GM12865 (cell line): ENCODE measurements at regions not wholly inside any gene's neighbourhood (a gene's known extent, or its start where the extent isn't known, plus 50 kb on each side); places are given as distances from the start of the nearest gene placed in this dataset.

Experiments
- DNase-seq: peaks from one replicate; pipeline ENCODE4 v3.0.0; 2010; ENCODE audit warnings: low read depth
- H3K4me3 ChIP-seq: 2 replicates; pipeline ENCODE4 v1.5.1; 2011; ENCODE audit warnings: mild to moderate bottlenecking, low read depth, low read length, control low read depth
- TF ChIP-seq, protein P1 (sequence below): IDR thresholded peaks from 2 replicates; pipeline ENCODE4 v1.5.1; 2011; ENCODE audit warnings: low read length, control low read depth, low read depth, inconsistent platforms; ENCODE audit not compliant: insufficient read depth; ENCODE audit errors: missing control alignments

DNA sequence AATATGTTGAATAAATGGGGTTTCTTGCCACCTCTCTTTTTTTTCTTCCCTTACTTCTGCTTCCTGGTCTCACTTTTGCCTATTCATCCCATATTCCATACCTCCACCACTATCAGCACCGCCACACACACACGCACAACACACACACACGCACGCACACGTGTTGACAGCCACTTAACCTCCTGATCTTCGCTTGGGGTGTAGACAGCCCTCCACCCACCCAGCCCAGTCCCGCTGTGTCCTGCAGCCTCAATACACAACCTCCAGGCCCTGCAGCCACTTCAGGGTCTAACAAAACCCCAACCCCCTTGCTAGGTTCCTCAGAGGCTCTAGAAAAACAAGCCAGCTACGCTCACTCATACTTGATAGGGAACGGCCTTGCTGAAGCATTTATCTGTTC is 72.3 kb downstream of the LINC00237 start:
- DNase-seq = no peak
- TF ChIP-seq, protein P1, sequence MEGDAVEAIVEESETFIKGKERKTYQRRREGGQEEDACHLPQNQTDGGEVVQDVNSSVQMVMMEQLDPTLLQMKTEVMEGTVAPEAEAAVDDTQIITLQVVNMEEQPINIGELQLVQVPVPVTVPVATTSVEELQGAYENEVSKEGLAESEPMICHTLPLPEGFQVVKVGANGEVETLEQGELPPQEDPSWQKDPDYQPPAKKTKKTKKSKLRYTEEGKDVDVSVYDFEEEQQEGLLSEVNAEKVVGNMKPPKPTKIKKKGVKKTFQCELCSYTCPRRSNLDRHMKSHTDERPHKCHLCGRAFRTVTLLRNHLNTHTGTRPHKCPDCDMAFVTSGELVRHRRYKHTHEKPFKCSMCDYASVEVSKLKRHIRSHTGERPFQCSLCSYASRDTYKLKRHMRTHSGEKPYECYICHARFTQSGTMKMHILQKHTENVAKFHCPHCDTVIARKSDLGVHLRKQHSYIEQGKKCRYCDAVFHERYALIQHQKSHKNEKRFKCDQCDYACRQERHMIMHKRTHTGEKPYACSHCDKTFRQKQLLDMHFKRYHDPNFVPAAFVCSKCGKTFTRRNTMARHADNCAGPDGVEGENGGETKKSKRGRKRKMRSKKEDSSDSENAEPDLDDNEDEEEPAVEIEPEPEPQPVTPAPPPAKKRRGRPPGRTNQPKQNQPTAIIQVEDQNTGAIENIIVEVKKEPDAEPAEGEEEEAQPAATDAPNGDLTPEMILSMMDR = no peak
- H3K4me3 ChIP-seq = no peak overlapping the region

DNA sequence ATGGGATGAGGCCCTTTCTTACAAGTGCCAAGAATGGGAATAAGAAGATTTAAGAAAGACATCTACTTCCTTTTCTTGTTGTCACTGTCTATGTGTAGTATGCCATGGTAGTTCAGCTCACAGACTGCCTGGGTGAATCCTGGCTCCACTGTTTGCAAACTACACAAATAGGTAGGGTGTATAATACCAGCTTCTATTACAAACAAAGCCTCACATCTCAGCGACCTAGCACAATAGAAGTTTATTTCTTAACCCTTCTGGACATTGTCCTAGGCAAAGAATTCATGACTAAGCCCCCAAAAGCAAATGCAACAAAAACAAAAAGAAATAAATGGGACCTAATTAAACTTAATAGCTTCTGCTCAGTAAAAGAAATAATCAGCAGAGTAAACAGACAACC is 74.5 kb downstream of the LINC00237 start:
- TF ChIP-seq, protein P1 = no peak
- H3K4me3 ChIP-seq = no peak overlapping the region
- no peak for DNase-seq

DNA sequence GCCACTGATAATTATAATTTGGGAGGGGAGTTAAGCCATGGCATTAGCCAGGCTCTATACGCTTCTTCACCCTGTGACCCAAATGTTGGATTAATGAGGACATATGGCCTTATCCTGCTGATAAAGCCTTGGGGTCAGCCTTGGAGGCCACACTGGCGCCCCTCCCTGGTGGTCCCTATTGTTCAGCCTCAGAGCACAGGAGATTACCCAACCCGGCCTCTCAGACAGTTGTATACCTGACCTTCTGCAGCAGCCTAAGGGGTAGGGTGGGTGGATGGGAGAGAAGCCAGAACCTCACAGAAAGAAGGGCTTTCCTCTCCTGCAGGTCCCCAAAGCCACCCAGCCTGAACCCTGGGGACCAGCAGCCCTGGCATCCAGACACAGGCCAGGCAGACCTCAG is 76.8 kb downstream of the LINC00237 start:
- DNase-seq = no peak
- TF ChIP-seq, protein P1 = no peak
- H3K4me3 ChIP-seq = no peak overlapping the region

DNA sequence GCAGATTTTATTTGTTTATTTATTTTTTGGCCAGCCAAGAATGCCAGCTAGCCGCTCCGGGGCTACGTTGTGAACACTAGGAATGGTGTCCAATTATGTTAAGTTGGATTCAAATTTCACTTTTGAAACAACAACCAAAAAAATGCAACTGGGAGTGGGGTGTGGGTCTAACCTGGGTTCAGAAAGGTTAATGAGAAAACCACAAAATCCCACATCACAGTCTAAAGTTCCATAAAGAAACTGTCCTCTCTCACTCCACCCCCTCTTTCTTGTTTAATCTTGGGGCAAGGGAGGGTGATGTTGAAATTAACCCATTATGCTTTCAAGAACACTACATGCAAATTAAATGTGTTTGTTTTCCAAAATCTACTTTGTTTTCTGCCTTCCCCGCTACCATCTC is 77.2 kb downstream of the LINC00237 start:
- TF ChIP-seq, protein P1 = no peak
- DNase-seq = no peak
- no peak overlapping the region for H3K4me3 ChIP-seq

DNA sequence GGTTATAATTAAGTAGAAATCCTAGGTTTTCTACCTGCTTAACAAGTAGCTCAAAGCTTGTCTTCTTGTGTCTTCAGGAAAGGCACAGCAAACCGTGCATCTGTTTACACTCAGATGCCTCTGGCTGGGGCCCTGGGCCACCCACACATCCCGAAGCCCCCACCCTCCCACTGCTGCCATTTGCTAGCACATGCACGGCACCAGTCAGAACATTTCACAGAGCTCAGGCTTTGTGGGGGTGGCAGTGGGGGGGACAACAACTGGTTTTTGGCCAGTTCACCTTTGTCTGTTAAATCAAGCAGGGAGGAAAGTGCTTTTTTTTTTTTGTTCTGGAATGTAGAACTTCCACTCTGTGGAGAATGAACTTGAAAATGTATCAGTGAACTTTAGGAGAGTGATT is 77.7 kb downstream of the LINC00237 start:
- no peak overlapping the region for H3K4me3 ChIP-seq
- TF ChIP-seq, protein P1 = no peak
- DNase-seq = no peak

DNA sequence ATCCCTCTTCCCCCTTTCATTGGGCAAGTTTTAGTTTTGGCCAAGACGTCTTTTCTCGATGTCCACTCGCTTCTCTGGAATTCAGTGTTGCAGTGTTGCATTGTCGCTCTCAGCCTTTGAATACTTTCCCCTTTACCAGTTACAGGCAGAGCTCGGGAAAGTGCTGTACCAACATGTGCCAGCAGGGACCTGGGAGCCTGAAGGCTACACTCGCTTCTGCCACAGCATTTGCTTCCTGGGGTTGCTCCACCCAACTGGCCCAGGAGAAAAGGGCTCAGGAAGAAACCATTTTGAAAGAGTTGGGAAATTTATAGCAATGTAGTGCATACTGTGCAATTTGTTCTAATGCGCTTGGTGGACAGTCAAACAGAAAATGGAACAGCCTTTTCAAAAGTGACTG is 78.6 kb downstream of the LINC00237 start:
- no peak overlapping the region for H3K4me3 ChIP-seq
- TF ChIP-seq, protein P1 = no peak
- no peak for DNase-seq

DNA sequence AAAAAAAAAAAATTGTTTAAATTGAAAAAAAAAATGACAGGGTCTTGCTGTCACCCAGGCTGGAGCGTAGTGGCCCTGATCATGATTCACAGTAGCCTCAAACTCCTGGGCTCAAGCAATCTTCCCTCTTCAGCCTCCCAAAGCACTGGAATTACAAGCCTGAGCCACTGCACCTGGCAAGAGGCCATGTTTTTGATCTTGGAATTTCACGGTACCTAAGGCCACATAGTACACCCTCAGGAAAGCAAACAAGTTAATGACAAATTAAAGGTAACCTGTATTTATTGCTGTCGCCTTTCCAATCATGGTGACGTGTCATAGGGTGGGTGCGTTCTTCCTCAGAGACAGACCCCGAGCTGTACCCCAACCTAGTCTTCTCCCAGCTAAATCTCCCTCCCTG is 79.2 kb downstream of the LINC00237 start:
- no peak for DNase-seq
- H3K4me3 ChIP-seq = no peak overlapping the region
- TF ChIP-seq, protein P1 = no peak
